Gastroesophageal sphincter (tissue), 3 donors: ENCODE measurements at regions not wholly inside any gene's neighbourhood (a gene's known extent, or its start where the extent isn't known, plus 50 kb on each side); places are given as distances from the start of the nearest gene placed in this dataset.
"Not testable (repeated sequence)": the region's sequence is repeated elsewhere in the genome, so short reads cannot be mapped to it uniquely, and the experiment has no call there.

ENCODE experiments used
- EP300 ChIP-seq: sonication (generic); formaldehyde crosslinking; IDR thresholded peaks from one replicate; pipeline ENCODE4 v1.6.1; 2017; ENCODE audit warnings: antibody characterized with exemption, mild to moderate bottlenecking
- TF ChIP-seq, protein P1 (sequence below), 4 experiments: fragments of 200-600 bp in 2 of 4; fragments of 450-650 bp in 2 of 4; sonication (generic) in 1 of 4; IDR thresholded peaks; one replicate each; pipeline ENCODE4 v1.5.1; 2017 to 2019; ENCODE audit warnings: antibody characterized with exemption in 4 of 4, mild to moderate bottlenecking in 2 of 4, moderate library complexity in 2 of 4

DNA sequence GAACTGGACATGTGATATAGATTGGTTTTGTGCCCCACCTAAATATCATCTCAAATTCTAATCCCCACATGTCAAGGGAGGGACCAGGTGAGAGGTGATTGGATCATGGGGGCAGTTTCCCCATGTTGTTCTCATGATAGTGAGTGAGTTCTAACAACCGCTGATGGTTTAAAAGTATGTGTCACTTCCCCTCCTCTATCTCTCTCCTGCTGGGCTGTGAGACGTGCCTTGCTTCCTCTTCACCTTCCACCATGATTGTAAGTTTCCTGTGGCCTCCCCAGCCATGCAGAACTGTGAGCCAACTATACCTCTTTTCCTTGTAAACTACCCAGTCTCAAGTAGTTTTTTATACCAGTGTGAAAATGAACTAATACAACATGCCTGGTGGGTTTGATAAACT is 1122.5 kb downstream of the TMEM121 start:
- TF ChIP-seq, protein P1, sequence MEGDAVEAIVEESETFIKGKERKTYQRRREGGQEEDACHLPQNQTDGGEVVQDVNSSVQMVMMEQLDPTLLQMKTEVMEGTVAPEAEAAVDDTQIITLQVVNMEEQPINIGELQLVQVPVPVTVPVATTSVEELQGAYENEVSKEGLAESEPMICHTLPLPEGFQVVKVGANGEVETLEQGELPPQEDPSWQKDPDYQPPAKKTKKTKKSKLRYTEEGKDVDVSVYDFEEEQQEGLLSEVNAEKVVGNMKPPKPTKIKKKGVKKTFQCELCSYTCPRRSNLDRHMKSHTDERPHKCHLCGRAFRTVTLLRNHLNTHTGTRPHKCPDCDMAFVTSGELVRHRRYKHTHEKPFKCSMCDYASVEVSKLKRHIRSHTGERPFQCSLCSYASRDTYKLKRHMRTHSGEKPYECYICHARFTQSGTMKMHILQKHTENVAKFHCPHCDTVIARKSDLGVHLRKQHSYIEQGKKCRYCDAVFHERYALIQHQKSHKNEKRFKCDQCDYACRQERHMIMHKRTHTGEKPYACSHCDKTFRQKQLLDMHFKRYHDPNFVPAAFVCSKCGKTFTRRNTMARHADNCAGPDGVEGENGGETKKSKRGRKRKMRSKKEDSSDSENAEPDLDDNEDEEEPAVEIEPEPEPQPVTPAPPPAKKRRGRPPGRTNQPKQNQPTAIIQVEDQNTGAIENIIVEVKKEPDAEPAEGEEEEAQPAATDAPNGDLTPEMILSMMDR (IDR thresholded peaks at IDR 0.05): not testable (repeated sequence)
- TF ChIP-seq EP300: not testable (repeated sequence)
